Transverse colon (tissue), 4 donors: ENCODE measurements at regions not wholly inside any gene's neighbourhood (a gene's known extent, or its start where the extent isn't known, plus 50 kb on each side); places are given as distances from the start of the nearest gene placed in this dataset.

Experiments used
- DNase-seq: peaks from one replicate; pipeline ENCODE4 v3.0.0-alpha.2; 2019
- H3K27ac ChIP-seq, 4 donors: fragments of 200-600 bp; sonication (generic); 2 replicates each; pipeline ENCODE4 v1.5.1; 2016 to 2018; ENCODE audit warnings: inconsistent platforms in 4 of 4
- H3K27me3 ChIP-seq: fragments of 200-600 bp; sonication (generic); 2 replicates; pipeline ENCODE4 v1.5.1; 2017; ENCODE audit warnings: inconsistent platforms
- H3K36me3 ChIP-seq, 4 donors: fragments of 200-600 bp; sonication (generic); 2 replicates each; pipeline ENCODE4 v1.5.1; 2017 to 2019; ENCODE audit warnings: inconsistent platforms in 4 of 4
- H3K4me1 ChIP-seq, 4 donors: fragments of 200-600 bp; sonication (generic); 2 replicates each; pipeline ENCODE4 v1.5.1; 2017 to 2020; ENCODE audit warnings: inconsistent platforms in 4 of 4
- H3K4me3 ChIP-seq, 4 donors: fragments of 200-600 bp; sonication (generic); 1 replicate in 1 of 4; 2 replicates in 3 of 4; pipeline versions ENCODE4 v1.5.1 to v1.6.1; 2017 to 2019; ENCODE audit warnings: inconsistent platforms in 4 of 4
- H3K9me3 ChIP-seq, 2 donors: fragments of 200-600 bp; sonication (generic); 2 replicates each; pipeline ENCODE4 v1.5.1; 2017 to 2019; ENCODE audit warnings: inconsistent platforms in 2 of 2
- EP300 ChIP-seq: sonication (generic); formaldehyde crosslinking; IDR thresholded peaks from one replicate; pipeline ENCODE4 v1.6.1; 2017; ENCODE audit warnings: antibody characterized with exemption, low read depth
- POLR2A ChIP-seq: fragments of 450-650 bp; IDR thresholded peaks from one replicate; pipeline ENCODE4 v1.6.1; 2016; ENCODE audit warnings: antibody characterized with exemption, mild to moderate bottlenecking, moderate library complexity
- POLR2AphosphoS5 ChIP-seq, 3 donors: sonication (generic); formaldehyde crosslinking; IDR thresholded peaks; one replicate each; pipeline ENCODE4 v1.6.1; 2016; ENCODE audit warnings: antibody characterized with exemption in 3 of 3
- WGBS, 2 donors: methylation state at CpG; one replicate each; pipeline ENCODE4 v1.1.5; 2018; ENCODE audit warnings: low coverage in 1 of 2; 5-methylcytosine and 5-hydroxymethylcytosine counted together
- in situ Hi-C, 4 donors: fragments of 200-750 bp; cut with MboI; loops; one replicate each; pipeline versions ENCODE4 v1.15.0 to v1.15.1; 2017; ENCODE audit warnings: low sequenced_read_pairs in 3 of 4, low pct_ligation_motif_present in 1 of 4, low pct_unique_long_range_greater_than_20kb in 1 of 4
- intact Hi-C: fragments of 100-400 bp; cut with DNase I; formaldehyde crosslinking; loops from one replicate; pipeline ENCODE4 v1.15.1; 2023; ENCODE audit warnings: low total_unique reads
- TF ChIP-seq, protein P1 (sequence below), 5 experiments: fragments of 200-600 bp in 3 of 5; fragments of 450-650 bp in 2 of 5; sonication (generic) in 3 of 5; IDR thresholded peaks; 1 replicate in 2 of 5; 2 replicates in 3 of 5; pipeline ENCODE4 v1.5.1; 2016 to 2017; ENCODE audit warnings: antibody characterized with exemption in 5 of 5, inconsistent platforms in 3 of 5, mild to moderate bottlenecking in 2 of 5, moderate library complexity in 1 of 5

DNA sequence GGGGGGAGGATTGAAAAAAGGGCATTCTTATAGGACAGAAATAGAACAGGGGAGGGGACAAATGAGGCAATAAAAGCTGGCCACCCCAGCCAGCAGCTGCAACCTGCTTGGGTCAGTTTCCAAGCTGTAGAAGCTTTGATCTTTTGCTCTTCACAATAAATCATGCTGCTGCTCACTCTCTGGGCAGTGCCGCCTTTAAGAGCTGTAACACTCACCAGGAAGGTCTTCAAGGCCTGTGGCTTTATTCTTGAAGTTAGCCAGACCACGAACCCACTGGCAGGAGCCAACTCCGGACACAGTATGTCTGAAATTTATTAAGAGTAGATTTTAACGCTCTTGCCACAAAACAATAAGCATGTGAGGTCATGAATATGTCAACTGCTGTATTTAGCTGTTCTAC is 649.9 kb upstream of the RAB6C start:
- 33 to 52% methylated on average over 1 to 4 of the region's 4 CpGs for WGBS, 2 donors
- in situ Hi-C loops (no loop called here), intact Hi-C loops (no loop called here)
- TF ChIP-seq EP300 = no peak
- peak in 2 of 3 donors; percentile 72 to 82 for TF ChIP-seq POLR2AphosphoS5 (IDR thresholded peaks at IDR 0.05)
- TF ChIP-seq, protein P1, sequence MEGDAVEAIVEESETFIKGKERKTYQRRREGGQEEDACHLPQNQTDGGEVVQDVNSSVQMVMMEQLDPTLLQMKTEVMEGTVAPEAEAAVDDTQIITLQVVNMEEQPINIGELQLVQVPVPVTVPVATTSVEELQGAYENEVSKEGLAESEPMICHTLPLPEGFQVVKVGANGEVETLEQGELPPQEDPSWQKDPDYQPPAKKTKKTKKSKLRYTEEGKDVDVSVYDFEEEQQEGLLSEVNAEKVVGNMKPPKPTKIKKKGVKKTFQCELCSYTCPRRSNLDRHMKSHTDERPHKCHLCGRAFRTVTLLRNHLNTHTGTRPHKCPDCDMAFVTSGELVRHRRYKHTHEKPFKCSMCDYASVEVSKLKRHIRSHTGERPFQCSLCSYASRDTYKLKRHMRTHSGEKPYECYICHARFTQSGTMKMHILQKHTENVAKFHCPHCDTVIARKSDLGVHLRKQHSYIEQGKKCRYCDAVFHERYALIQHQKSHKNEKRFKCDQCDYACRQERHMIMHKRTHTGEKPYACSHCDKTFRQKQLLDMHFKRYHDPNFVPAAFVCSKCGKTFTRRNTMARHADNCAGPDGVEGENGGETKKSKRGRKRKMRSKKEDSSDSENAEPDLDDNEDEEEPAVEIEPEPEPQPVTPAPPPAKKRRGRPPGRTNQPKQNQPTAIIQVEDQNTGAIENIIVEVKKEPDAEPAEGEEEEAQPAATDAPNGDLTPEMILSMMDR (IDR thresholded peaks at IDR 0.05) = no peak
- TF ChIP-seq POLR2A = no peak
- Histone ChIP-seq H3K9me3 (no peaks in the 10 kb centered on the region), H3K27ac (no peak overlapping the region), H3K27me3 (no peaks in the 10 kb centered on the region), H3K36me3 (no peaks in the 10 kb centered on the region), H3K4me3 (no peak overlapping the region), H3K4me1 (no peaks in the 10 kb centered on the region)
- DNase-seq = no peak

DNA sequence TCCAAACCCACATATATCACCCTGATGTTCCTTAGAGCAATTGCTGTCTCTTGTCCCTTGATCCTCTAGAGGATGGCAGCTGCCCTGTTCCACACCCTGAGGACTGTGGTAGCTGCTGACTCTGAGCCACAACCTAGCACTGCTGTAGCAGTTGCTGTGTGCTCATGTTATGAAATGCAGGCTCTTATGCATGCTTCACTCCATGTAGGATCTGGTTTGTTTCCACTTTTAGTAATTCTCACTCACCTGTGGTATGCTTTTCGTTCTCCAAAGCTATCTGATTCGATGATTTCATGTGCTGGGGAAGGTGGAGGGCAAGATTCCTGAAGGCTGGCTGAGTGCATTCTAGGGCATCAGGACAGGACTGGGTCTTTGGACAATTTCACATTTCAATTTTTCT is 649.0 kb upstream of the RAB6C start:
- WGBS, 2 donors = 71% methylated on average over 2 of the region's 2 CpGs

DNA sequence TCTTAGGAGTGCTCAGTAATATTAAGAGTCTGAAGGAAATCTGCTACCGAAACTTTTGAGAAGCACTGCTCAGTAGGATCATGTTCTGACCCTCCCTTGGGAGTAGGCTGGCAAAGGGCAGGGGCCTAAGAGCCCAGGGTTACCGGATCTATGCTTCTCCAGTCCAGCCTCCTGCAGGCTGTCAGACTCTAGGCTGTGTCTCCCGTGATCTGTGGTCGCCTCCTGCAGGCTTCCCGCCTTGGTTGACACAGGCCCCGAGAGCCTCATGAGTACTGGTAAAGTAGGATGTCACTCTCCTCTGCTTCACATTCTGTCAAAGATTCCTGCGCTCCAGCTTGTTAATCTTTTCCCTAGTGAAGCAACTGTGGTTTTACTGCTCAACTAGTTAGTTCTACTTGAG is 647.8 kb upstream of the RAB6C start:
- in situ Hi-C loops = no loop called here
- 80 to 83% methylated on average over 4 to 7 of the region's 7 CpGs for WGBS, 2 donors
- intact Hi-C loops = no loop called here

More for the DNA sequence above, 649.0 kb upstream of the RAB6C start:
- Histone ChIP-seq H3K4me1 (no peaks in the 10 kb centered on the region), H3K9me3 (no peaks in the 10 kb centered on the region), H3K27me3 (no peaks in the 10 kb centered on the region), H3K27ac (no peak overlapping the region), H3K36me3 (no peaks in the 10 kb centered on the region), H3K4me3 (no peak overlapping the region)
- no peak for TF ChIP-seq POLR2A
- in situ Hi-C loops = no loop called here
- intact Hi-C loops = no loop called here
- no peak for DNase-seq

DNA sequence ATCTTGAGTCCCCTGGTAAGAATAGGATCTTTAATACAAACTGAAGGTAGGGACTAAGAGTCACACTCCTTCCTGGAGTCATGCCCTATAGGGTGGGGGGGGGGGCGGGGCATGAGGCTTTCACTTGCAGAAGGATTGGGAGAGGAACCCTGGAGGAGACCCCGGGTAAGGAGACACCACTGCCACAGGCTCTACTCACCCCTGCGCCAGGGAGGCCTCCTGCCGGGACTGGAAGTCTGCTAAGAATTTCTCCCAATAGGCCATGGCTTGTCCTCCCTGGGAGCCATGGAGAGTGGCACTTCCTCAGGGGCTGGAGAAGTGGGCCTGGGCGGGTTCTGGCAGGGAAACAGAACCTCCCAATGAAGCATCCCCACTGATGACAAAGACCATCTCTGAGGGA is 645.3 kb upstream of the RAB6C start:
- no peak for DNase-seq
- in situ Hi-C loops (no loop called here), intact Hi-C loops (no loop called here)
- Histone ChIP-seq H3K36me3 (no peaks in the 10 kb centered on the region), H3K27ac (no peak overlapping the region), H3K4me1 (no peaks in the 10 kb centered on the region), H3K27me3 (no peaks in the 10 kb centered on the region), H3K4me3 (no peak overlapping the region), H3K9me3 (no peaks in the 10 kb centered on the region)
- TF ChIP-seq EP300 (no peak), POLR2A (no peak), POLR2AphosphoS5 (IDR thresholded peaks at IDR 0.05) (no peak)
- TF ChIP-seq, protein P1 (IDR thresholded peaks at IDR 0.05) = no peak
- WGBS, 2 donors = 70% methylated on average over 5 of the region's 5 CpGs; no CpG with 5 or more reads in 1 of the 2 donors

More for the DNA sequence above, 647.8 kb upstream of the RAB6C start:
- H3K27me3 ChIP-seq = no peaks in the 10 kb centered on the region
- H3K4me3 ChIP-seq = no peak overlapping the region
- TF ChIP-seq, protein P1 (IDR thresholded peaks at IDR 0.05) = no peak
- no peak for TF ChIP-seq POLR2AphosphoS5 (IDR thresholded peaks at IDR 0.05)
- no peak for TF ChIP-seq EP300
- no peak for TF ChIP-seq POLR2A
- no peaks in the 10 kb centered on the region for H3K9me3 ChIP-seq
- no peaks in the 10 kb centered on the region for H3K36me3 ChIP-seq
- DNase-seq = no peak
- H3K4me1 ChIP-seq = no peaks in the 10 kb centered on the region
- no peak overlapping the region for H3K27ac ChIP-seq

DNA sequence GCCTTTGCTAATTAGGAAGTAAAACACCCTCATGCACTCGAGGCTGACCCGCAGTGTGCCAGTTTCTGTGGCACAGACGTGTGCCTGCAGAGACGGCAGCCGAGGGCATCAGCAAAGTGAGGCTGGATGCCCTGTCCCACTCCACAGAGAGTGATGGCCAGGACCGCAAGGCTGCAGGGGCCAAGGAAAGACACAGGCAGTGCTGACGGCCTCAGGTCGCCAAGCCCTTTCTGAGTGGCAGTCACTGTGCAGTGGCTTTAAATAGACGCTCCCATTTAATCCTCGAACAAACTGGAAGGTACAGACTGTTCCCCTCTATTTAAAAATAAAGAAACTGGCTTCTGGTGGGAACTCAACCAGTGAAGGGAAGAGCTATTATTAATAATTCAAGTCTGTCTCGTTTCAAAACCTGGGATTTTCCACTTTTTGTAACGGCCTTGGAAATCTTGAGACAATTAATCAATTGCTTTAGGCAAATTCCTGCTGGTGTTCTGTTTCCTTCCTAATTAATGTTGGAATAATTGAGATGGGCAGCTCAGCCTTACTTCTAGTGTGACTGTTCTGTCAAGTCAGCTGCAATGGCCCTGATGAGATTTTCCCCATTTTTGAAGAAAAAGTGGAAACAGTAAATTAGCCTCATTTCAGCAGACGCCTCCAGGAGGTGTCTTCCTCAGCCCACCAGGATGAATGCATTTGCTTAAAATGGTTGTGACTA is 644.6 kb upstream of the RAB6C start:
- intact Hi-C loops = no loop called here
- Histone ChIP-seq H3K4me3 (no peak overlapping the region), H3K4me1 (no peaks in the 10 kb centered on the region), H3K9me3 (no peaks in the 10 kb centered on the region), H3K36me3 (no peaks in the 10 kb centered on the region), H3K27ac (no peak overlapping the region), H3K27me3 (no peaks in the 10 kb centered on the region)
- in situ Hi-C loops = no loop called here
- TF ChIP-seq, protein P1 (IDR thresholded peaks at IDR 0.05) = no peak
- no peak for TF ChIP-seq POLR2AphosphoS5 (IDR thresholded peaks at IDR 0.05)
- TF ChIP-seq POLR2A = no peak
- TF ChIP-seq EP300 = no peak
- DNase-seq = no peak
- WGBS, 2 donors = 60 to 70% methylated on average over 5 to 13 of the region's 13 CpGs
